ENCODE measurements at regions not wholly inside any gene's neighbourhood (a gene's known extent, or its start where the extent isn't known, plus 50 kb on each side); places are given as distances from the start of the nearest gene placed in this dataset.

DNA sequence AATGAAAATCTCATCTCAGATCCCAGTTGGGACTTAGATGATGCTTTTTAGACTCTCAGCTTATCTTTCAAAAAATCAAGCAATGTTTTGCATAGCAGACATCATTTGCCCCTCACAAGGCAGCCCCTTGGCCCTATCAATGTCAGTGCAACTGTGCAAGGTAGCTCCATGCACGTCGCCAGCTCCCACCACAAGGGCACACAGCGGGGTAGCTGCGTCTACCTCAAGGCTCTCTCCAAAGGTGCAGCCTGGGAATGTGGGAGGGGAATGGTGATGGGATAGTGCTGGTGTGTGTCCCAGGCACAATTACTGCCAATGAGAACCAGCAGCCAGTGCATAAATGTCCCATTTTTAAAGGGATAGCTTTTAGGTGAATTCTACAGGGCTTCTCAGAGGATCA, 137.5 kb upstream of the SYNDIG1 start:
- TF ChIP-seq, protein P1, sequence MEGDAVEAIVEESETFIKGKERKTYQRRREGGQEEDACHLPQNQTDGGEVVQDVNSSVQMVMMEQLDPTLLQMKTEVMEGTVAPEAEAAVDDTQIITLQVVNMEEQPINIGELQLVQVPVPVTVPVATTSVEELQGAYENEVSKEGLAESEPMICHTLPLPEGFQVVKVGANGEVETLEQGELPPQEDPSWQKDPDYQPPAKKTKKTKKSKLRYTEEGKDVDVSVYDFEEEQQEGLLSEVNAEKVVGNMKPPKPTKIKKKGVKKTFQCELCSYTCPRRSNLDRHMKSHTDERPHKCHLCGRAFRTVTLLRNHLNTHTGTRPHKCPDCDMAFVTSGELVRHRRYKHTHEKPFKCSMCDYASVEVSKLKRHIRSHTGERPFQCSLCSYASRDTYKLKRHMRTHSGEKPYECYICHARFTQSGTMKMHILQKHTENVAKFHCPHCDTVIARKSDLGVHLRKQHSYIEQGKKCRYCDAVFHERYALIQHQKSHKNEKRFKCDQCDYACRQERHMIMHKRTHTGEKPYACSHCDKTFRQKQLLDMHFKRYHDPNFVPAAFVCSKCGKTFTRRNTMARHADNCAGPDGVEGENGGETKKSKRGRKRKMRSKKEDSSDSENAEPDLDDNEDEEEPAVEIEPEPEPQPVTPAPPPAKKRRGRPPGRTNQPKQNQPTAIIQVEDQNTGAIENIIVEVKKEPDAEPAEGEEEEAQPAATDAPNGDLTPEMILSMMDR (IDR thresholded peaks at IDR 0.05), result no peak
- TF ChIP-seq, protein P2, sequence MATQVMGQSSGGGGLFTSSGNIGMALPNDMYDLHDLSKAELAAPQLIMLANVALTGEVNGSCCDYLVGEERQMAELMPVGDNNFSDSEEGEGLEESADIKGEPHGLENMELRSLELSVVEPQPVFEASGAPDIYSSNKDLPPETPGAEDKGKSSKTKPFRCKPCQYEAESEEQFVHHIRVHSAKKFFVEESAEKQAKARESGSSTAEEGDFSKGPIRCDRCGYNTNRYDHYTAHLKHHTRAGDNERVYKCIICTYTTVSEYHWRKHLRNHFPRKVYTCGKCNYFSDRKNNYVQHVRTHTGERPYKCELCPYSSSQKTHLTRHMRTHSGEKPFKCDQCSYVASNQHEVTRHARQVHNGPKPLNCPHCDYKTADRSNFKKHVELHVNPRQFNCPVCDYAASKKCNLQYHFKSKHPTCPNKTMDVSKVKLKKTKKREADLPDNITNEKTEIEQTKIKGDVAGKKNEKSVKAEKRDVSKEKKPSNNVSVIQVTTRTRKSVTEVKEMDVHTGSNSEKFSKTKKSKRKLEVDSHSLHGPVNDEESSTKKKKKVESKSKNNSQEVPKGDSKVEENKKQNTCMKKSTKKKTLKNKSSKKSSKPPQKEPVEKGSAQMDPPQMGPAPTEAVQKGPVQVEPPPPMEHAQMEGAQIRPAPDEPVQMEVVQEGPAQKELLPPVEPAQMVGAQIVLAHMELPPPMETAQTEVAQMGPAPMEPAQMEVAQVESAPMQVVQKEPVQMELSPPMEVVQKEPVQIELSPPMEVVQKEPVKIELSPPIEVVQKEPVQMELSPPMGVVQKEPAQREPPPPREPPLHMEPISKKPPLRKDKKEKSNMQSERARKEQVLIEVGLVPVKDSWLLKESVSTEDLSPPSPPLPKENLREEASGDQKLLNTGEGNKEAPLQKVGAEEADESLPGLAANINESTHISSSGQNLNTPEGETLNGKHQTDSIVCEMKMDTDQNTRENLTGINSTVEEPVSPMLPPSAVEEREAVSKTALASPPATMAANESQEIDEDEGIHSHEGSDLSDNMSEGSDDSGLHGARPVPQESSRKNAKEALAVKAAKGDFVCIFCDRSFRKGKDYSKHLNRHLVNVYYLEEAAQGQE (IDR thresholded peaks at IDR 0.05; ENCODE audit: insufficient read depth in 1 of 2, low read depth in 2 of 2, low read length in 1 of 2), result no peak
- TF ChIP-seq POLR2AphosphoS5 (IDR thresholded peaks at IDR 0.05; ENCODE audit: low read depth, low read length) (no peak), SIN3A (IDR thresholded peaks at IDR 0.05; ENCODE audit: borderline replicate concordance, insufficient read depth, low read depth, low read length) (no peak)
